Heart left ventricle (tissue), 16 donors: ENCODE measurements at regions not wholly inside any gene's neighbourhood (a gene's known extent, or its start where the extent isn't known, plus 50 kb on each side); places are given as distances from the start of the nearest gene placed in this dataset.

Source experiments
- ATAC-seq, 4 donors: fragments of 200-7000 bp; cut with Tn5 transposase; one replicate each; pipeline ENCODE4 v1.9.1; 2020 to 2022; ENCODE audit warnings: moderate library complexity in 4 of 4, mild to moderate bottlenecking in 3 of 4, moderate number of reproducible peaks in 1 of 4
- DNase-seq, 5 donors: peaks; one replicate each; pipeline ENCODE4 v3.0.0-alpha.2; 2020
- H3K27ac ChIP-seq, 12 donors: fragments of 200-600 bp; sonication (generic) in 4 of 12; one replicate each; pipeline versions ENCODE4 v1.5.0 to v1.8.0; 2016 to 2022; ENCODE audit warnings: mild to moderate bottlenecking in 2 of 12
- H3K27me3 ChIP-seq, 9 donors: fragments of 200-600 bp; sonication (generic) in 2 of 9; one replicate each; pipeline versions ENCODE4 v1.5.1 to v1.8.0; 2016 to 2022; ENCODE audit warnings: mild to moderate bottlenecking in 3 of 9
- H3K36me3 ChIP-seq, 9 donors: fragments of 200-600 bp; sonication (generic) in 2 of 9; one replicate each; pipeline versions ENCODE4 v1.5.0 to v1.8.0; 2018 to 2022; ENCODE audit warnings: mild to moderate bottlenecking in 2 of 9
- H3K4me1 ChIP-seq, 12 donors: fragments of 200-600 bp; sonication (generic) in 4 of 12; one replicate each; pipeline versions ENCODE4 v1.5.0 to v1.8.0; 2016 to 2022; ENCODE audit warnings: mild to moderate bottlenecking in 3 of 12
- H3K4me3 ChIP-seq, 12 donors: fragments of 200-600 bp; sonication (generic) in 4 of 12; one replicate each; pipeline versions ENCODE4 v1.5.0 to v1.8.0; 2017 to 2022; ENCODE audit warnings: mild to moderate bottlenecking in 9 of 12, moderate library complexity in 4 of 12
- H3K9me3 ChIP-seq, 12 donors: fragments of 200-600 bp; sonication (generic) in 4 of 12; one replicate each; pipeline versions ENCODE4 v1.5.0 to v1.8.0; 2016 to 2022; ENCODE audit warnings: mild to moderate bottlenecking in 1 of 12
- POLR2A ChIP-seq, 2 donors: fragments of 450-650 bp; IDR thresholded peaks; one replicate each; pipeline ENCODE4 v1.6.1; 2017; ENCODE audit warnings: antibody characterized with exemption in 2 of 2, mild to moderate bottlenecking in 2 of 2, moderate library complexity in 2 of 2
- WGBS, 4 donors: extraction: QIAGEN DNeasy Blood & Tissue Kit in 2 of 4; methylation state at CpG; one replicate each; pipeline versions ENCODE4 v1.1.5 to v1.1.7; 2013 to 2018; 5-methylcytosine and 5-hydroxymethylcytosine counted together
- intact Hi-C, 10 donors: fragments of 100-400 bp; cut with DNase I; formaldehyde crosslinking; loops; one replicate each; pipeline versions ENCODE4 v1.11.1 to v1.14.2; 2022
- TF ChIP-seq, protein P1 (sequence below), 12 donors: fragments of 200-600 bp; sonication (generic) in 4 of 12; IDR thresholded peaks; one replicate each; pipeline versions ENCODE4 v1.5.0 to v1.8.0; 2018 to 2022; ENCODE audit warnings: antibody characterized with exemption in 12 of 12, mild to moderate bottlenecking in 5 of 12
- donor health status: ischemic (EF 13 %, LVEDD 7.1; RV severe dilation, severe dysfunction).
- donor health status: healthy with polysubstance abuse.
- donor health status: DM: no; HTN: yes; CAD: no.
- donor health status: DM: no; HTN: no; CAD: no.
- donor health status: ischemic (EF 25% LVEDD 6.9; RV normal size, moderate dysfunction).
- donor health status: ischemic (EF 25% LVEDD 5.7; RV mildly dilated, moderate dysfunction).
- donor health status: healthy.
- donor health status: DM: yes; HTN: yes; CAD: no.
- donor health status: ischemic (EF 35%, LVEDD 5.7; RV mildly dilated, moderate dysfunction).
- donor health status: nonischemic (EF 11% LVEDD 7.7; RV severe dilation, severe dysfunction).
- donor health status: DM: yes; HTN: yes; CAD: no.
- donor health status: PGD.
- donor health status: ischemic (EF 29% LVEDD 5.4; RV normal size, mild dysfunction).
- donor health status: nonischemic (EF 23%, LVEDD 6.1; RV moderate dilation, normal function).

GRCh38 chr14:97276573-97276972 lies 479.4 kb downstream of the VRK1 start:
- H3K9me3 ChIP-seq: no peaks in the 10 kb centered on the region
- no peak overlapping the region for H3K27ac ChIP-seq
- TF ChIP-seq POLR2A (IDR thresholded peaks at IDR 0.05): no peak
- TF ChIP-seq, protein P1, sequence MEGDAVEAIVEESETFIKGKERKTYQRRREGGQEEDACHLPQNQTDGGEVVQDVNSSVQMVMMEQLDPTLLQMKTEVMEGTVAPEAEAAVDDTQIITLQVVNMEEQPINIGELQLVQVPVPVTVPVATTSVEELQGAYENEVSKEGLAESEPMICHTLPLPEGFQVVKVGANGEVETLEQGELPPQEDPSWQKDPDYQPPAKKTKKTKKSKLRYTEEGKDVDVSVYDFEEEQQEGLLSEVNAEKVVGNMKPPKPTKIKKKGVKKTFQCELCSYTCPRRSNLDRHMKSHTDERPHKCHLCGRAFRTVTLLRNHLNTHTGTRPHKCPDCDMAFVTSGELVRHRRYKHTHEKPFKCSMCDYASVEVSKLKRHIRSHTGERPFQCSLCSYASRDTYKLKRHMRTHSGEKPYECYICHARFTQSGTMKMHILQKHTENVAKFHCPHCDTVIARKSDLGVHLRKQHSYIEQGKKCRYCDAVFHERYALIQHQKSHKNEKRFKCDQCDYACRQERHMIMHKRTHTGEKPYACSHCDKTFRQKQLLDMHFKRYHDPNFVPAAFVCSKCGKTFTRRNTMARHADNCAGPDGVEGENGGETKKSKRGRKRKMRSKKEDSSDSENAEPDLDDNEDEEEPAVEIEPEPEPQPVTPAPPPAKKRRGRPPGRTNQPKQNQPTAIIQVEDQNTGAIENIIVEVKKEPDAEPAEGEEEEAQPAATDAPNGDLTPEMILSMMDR (IDR thresholded peaks at IDR 0.05): no peak
- peaks cover 0 to 13% (median 0%) of the 10 kb centered on the region in 9 donors for H3K27me3 ChIP-seq
- intact Hi-C loops: no loop called here
- H3K4me1 ChIP-seq: no peaks in the 10 kb centered on the region
- ATAC-seq: no peak
- no peak overlapping the region for H3K4me3 ChIP-seq
- DNase-seq: no peak
- no peaks in the 10 kb centered on the region for H3K36me3 ChIP-seq
- 59 to 72% (median 59%) methylated on average over 4 of the region's 4 CpGs for WGBS, 4 donors

GRCh38 chr14:97277711-97278110 lies 480.5 kb downstream of the VRK1 start:
- H3K4me1 ChIP-seq: no peaks in the 10 kb centered on the region
- H3K27me3 ChIP-seq: peaks cover 0 to 10% (median 0%) of the 10 kb centered on the region in 9 donors
- ATAC-seq: no peak
- H3K4me3 ChIP-seq: no peak overlapping the region
- DNase-seq: no peak
- TF ChIP-seq, protein P1 (IDR thresholded peaks at IDR 0.05): no peak
- no peak for TF ChIP-seq POLR2A (IDR thresholded peaks at IDR 0.05)
- 31 to 39% (median 37%) methylated on average over 9 of the region's 9 CpGs for WGBS, 4 donors
- H3K9me3 ChIP-seq: no peaks in the 10 kb centered on the region
- intact Hi-C loops: no loop called here
- no peak overlapping the region for H3K27ac ChIP-seq
- no peaks in the 10 kb centered on the region for H3K36me3 ChIP-seq

- WGBS, 4 donors: 78 to 85% (median 80%) methylated on average over 10 of the region's 10 CpGs
- intact Hi-C loops: no loop called here
These were observed 483.3 kb downstream of the VRK1 start for GRCh38 chr14:97280526-97280925.

DNA sequence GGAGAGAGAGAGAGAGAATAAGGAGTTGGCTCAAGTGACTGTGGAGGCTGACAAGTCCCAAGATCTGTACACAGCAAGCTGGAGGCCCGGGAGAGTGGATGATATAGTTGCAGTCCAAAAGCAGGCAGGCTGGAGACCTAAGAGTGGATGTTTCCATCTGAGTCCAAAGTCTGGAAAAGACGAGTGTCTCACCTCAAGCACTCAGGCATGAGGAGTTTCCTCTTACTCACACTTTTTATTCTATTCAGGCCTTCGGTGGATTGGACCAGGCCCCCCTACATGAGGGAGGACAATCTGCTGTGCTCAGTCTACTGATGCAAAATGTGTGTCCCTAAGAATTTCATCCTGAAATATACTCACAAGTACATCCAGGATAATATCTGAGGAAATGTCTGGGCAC lies 484.6 kb downstream of the VRK1 start:
- Histone ChIP-seq H3K27me3 (peaks cover 0 to 5% (median 0%) of the 10 kb centered on the region in 9 donors), H3K4me3 (no peak overlapping the region), H3K36me3 (no peaks in the 10 kb centered on the region), H3K4me1 (no peaks in the 10 kb centered on the region), H3K9me3 (no peaks in the 10 kb centered on the region), H3K27ac (no peak overlapping the region)
- intact Hi-C loops: no loop called here
- no peak for TF ChIP-seq POLR2A (IDR thresholded peaks at IDR 0.05)
- TF ChIP-seq, protein P1 (IDR thresholded peaks at IDR 0.05): no peak
- ATAC-seq (no peak), DNase-seq (no peak)
- 58 to 71% (median 62%) methylated on average over 3 of the region's 3 CpGs for WGBS, 4 donors

More at GRCh38 chr14:97280526-97280925, 483.3 kb downstream of the VRK1 start:
- no peak for ATAC-seq
- Histone ChIP-seq H3K9me3 (no peaks in the 10 kb centered on the region), H3K4me3 (no peak overlapping the region), H3K27ac (no peak overlapping the region), H3K27me3 (peaks cover 0 to 10% (median 0%) of the 10 kb centered on the region in 9 donors), H3K4me1 (no peaks in the 10 kb centered on the region), H3K36me3 (no peaks in the 10 kb centered on the region)
- no peak for TF ChIP-seq POLR2A (IDR thresholded peaks at IDR 0.05)
- TF ChIP-seq, protein P1 (IDR thresholded peaks at IDR 0.05): no peak
- no peak for DNase-seq
